ENCODE measurements at regions not wholly inside any gene's neighbourhood (a gene's known extent, or its start where the extent isn't known, plus 50 kb on each side); places are given as distances from the start of the nearest gene placed in this dataset.

GRCh38 chr18:39599251-39599650 is 2033.7 kb upstream of the CELF4 start:
- Mint-ChIP-seq H3K4me1 (no peaks in the 10 kb centered on the region), H3K27me3 (no peaks in the 10 kb centered on the region), H3K9me3 (peaks cover 6 to 12% (median 11%) of the 10 kb centered on the region in 3 donors), H3K4me3 (no peak overlapping the region), H3K36me3 (no peaks in the 10 kb centered on the region), H3K27ac (no peak overlapping the region)
- POLR2A ChIA-PET = no interaction called here
- ATAC-seq (replicated peaks in 1 of 4) (no peak), DNase-seq (no peak)
- Histone ChIP-seq H3K27me3 (replicated peaks in 1 of 2; ENCODE audit: control insufficient read depth in 2 of 2, extremely low read depth in 1 of 2, insufficient read depth in 2 of 2, low read length in 1 of 2) (no peaks in the 10 kb centered on the region), H3K4me1 (ENCODE audit: control insufficient read depth in 1 of 2, extremely low read depth in 1 of 2, insufficient read depth in 2 of 2, low read length in 2 of 2) (no peaks in the 10 kb centered on the region), H3K9me3 (no peaks in the 10 kb centered on the region), H3K27ac (ENCODE audit: low read length) (no peak overlapping the region), H3K4me3 (ENCODE audit: control insufficient read depth in 1 of 2, extremely low read depth in 1 of 2, low read length in 1 of 2) (no peak overlapping the region), H3K36me3 (ENCODE audit: control insufficient read depth in 2 of 2, extremely low read depth in 1 of 2, insufficient read depth in 1 of 2, low read length in 1 of 2) (no peaks in the 10 kb centered on the region)
- WGBS (ENCODE audit: insufficient coverage) = no CpG with 5 or more reads among the region's 2 CpGs
- CTCF ChIA-PET = no interaction called here

- CTCF ChIA-PET = no interaction called here
Observed at GRCh38 chr18:39596891-39597290, 2031.3 kb upstream of the CELF4 start.

GRCh38 chr18:39596221-39596620 is 2030.6 kb upstream of the CELF4 start:
- no peaks in the 10 kb centered on the region for H3K36me3 ChIP-seq (ENCODE audit: control insufficient read depth in 2 of 2, extremely low read depth in 1 of 2, insufficient read depth in 1 of 2, low read length in 1 of 2)
- H3K9me3 Mint-ChIP-seq = peaks cover 6 to 19% (median 16%) of the 10 kb centered on the region in 3 donors
- no peaks in the 10 kb centered on the region for H3K4me1 Mint-ChIP-seq
- H3K4me3 Mint-ChIP-seq = no peak overlapping the region
- no peak overlapping the region for H3K27ac ChIP-seq (ENCODE audit: low read length)
- CTCF ChIA-PET = no interaction called here
- no peak overlapping the region for H3K4me3 ChIP-seq (ENCODE audit: control insufficient read depth in 1 of 2, extremely low read depth in 1 of 2, low read length in 1 of 2)
- no peaks in the 10 kb centered on the region for H3K9me3 ChIP-seq
- H3K4me1 ChIP-seq (ENCODE audit: control insufficient read depth in 1 of 2, extremely low read depth in 1 of 2, insufficient read depth in 2 of 2, low read length in 2 of 2) = no peaks in the 10 kb centered on the region
- no peaks in the 10 kb centered on the region for H3K36me3 Mint-ChIP-seq
- H3K27ac Mint-ChIP-seq = no peak overlapping the region
- no peaks in the 10 kb centered on the region for H3K27me3 Mint-ChIP-seq
- no peak for ATAC-seq (replicated peaks in 1 of 4)
- POLR2A ChIA-PET = no interaction called here
- DNase-seq = no peak
- H3K27me3 ChIP-seq (replicated peaks in 1 of 2; ENCODE audit: control insufficient read depth in 2 of 2, extremely low read depth in 1 of 2, insufficient read depth in 2 of 2, low read length in 1 of 2) = no peaks in the 10 kb centered on the region

More at GRCh38 chr18:39596891-39597290, 2031.3 kb upstream of the CELF4 start:
- H3K4me3 Mint-ChIP-seq = no peak overlapping the region
- whole genome bisulfite sequencing (ENCODE audit: insufficient coverage) = 60% methylated on average over 2 of the region's 7 CpGs
- ATAC-seq (replicated peaks in 1 of 4) = no peak
- no peaks in the 10 kb centered on the region for H3K4me1 ChIP-seq (ENCODE audit: control insufficient read depth in 1 of 2, extremely low read depth in 1 of 2, insufficient read depth in 2 of 2, low read length in 2 of 2)
- H3K4me1 Mint-ChIP-seq = no peaks in the 10 kb centered on the region
- peaks cover 6 to 19% (median 14%) of the 10 kb centered on the region in 3 donors for H3K9me3 Mint-ChIP-seq
- no peak overlapping the region for H3K4me3 ChIP-seq (ENCODE audit: control insufficient read depth in 1 of 2, extremely low read depth in 1 of 2, low read length in 1 of 2)
- POLR2A ChIA-PET = interaction anchor here in 1 of 2 donors (0.7 kb wide), 1 partner anchor 43 kb away, joined by 3 read pairs; no protein-coding TSS in a partner anchor
- no peak overlapping the region for H3K27ac Mint-ChIP-seq
- H3K36me3 Mint-ChIP-seq = no peaks in the 10 kb centered on the region
- no peaks in the 10 kb centered on the region for H3K27me3 Mint-ChIP-seq
- DNase-seq = no peak
- H3K9me3 ChIP-seq = no peaks in the 10 kb centered on the region
- no peaks in the 10 kb centered on the region for H3K27me3 ChIP-seq (replicated peaks in 1 of 2; ENCODE audit: control insufficient read depth in 2 of 2, extremely low read depth in 1 of 2, insufficient read depth in 2 of 2, low read length in 1 of 2)
- H3K27ac ChIP-seq (ENCODE audit: low read length) = no peak overlapping the region
- H3K36me3 ChIP-seq (ENCODE audit: control insufficient read depth in 2 of 2, extremely low read depth in 1 of 2, insufficient read depth in 1 of 2, low read length in 1 of 2) = no peaks in the 10 kb centered on the region

GRCh38 chr18:39594206-39594605 is 2028.6 kb upstream of the CELF4 start:
- no peak overlapping the region for H3K4me3 Mint-ChIP-seq
- no peaks in the 10 kb centered on the region for H3K36me3 Mint-ChIP-seq
- peaks cover 0 to 18% (median 17%) of the 10 kb centered on the region in 3 donors for H3K9me3 Mint-ChIP-seq
- POLR2A ChIA-PET = no interaction called here
- no peak for ATAC-seq (replicated peaks in 1 of 4)
- Histone ChIP-seq H3K9me3 (no peaks in the 10 kb centered on the region), H3K4me1 (ENCODE audit: control insufficient read depth in 1 of 2, extremely low read depth in 1 of 2, insufficient read depth in 2 of 2, low read length in 2 of 2) (no peaks in the 10 kb centered on the region), H3K27ac (ENCODE audit: low read length) (no peak overlapping the region), H3K27me3 (replicated peaks in 1 of 2; ENCODE audit: control insufficient read depth in 2 of 2, extremely low read depth in 1 of 2, insufficient read depth in 2 of 2, low read length in 1 of 2) (no peaks in the 10 kb centered on the region), H3K36me3 (ENCODE audit: control insufficient read depth in 2 of 2, extremely low read depth in 1 of 2, insufficient read depth in 1 of 2, low read length in 1 of 2) (no peaks in the 10 kb centered on the region), H3K4me3 (ENCODE audit: control insufficient read depth in 1 of 2, extremely low read depth in 1 of 2, low read length in 1 of 2) (no peak overlapping the region)
- H3K27ac Mint-ChIP-seq = no peak overlapping the region
- no peaks in the 10 kb centered on the region for H3K4me1 Mint-ChIP-seq
- CTCF ChIA-PET = no interaction called here
- no peak for DNase-seq
- no peaks in the 10 kb centered on the region for H3K27me3 Mint-ChIP-seq

- H3K36me3 Mint-ChIP-seq = no peaks in the 10 kb centered on the region
- H3K27me3 ChIP-seq (replicated peaks in 1 of 2; ENCODE audit: control insufficient read depth in 2 of 2, extremely low read depth in 1 of 2, insufficient read depth in 2 of 2, low read length in 1 of 2) = no peaks in the 10 kb centered on the region
- no peaks in the 10 kb centered on the region for H3K4me1 Mint-ChIP-seq
- no peak overlapping the region for H3K4me3 ChIP-seq (ENCODE audit: control insufficient read depth in 1 of 2, extremely low read depth in 1 of 2, low read length in 1 of 2)
- no peak overlapping the region for H3K27ac Mint-ChIP-seq
- no peaks in the 10 kb centered on the region for H3K27me3 Mint-ChIP-seq
- no peaks in the 10 kb centered on the region for H3K36me3 ChIP-seq (ENCODE audit: control insufficient read depth in 2 of 2, extremely low read depth in 1 of 2, insufficient read depth in 1 of 2, low read length in 1 of 2)
- POLR2A ChIA-PET = no interaction called here
- DNase-seq (no peak), ATAC-seq (replicated peaks in 1 of 4) (no peak)
- H3K27ac ChIP-seq (ENCODE audit: low read length) = no peak overlapping the region
- no peaks in the 10 kb centered on the region for H3K9me3 ChIP-seq
- H3K9me3 Mint-ChIP-seq = peaks cover 0 to 17% (median 13%) of the 10 kb centered on the region in 3 donors
- no peaks in the 10 kb centered on the region for H3K4me1 ChIP-seq (ENCODE audit: control insufficient read depth in 1 of 2, extremely low read depth in 1 of 2, insufficient read depth in 2 of 2, low read length in 2 of 2)
- CTCF ChIA-PET = no interaction called here
- no peak overlapping the region for H3K4me3 Mint-ChIP-seq
Observed at GRCh38 chr18:39591649-39592048, 2026.1 kb upstream of the CELF4 start.

- POLR2A ChIA-PET = interaction anchor here in 1 of 2 donors (0.6 kb wide), 1 partner anchor 383 kb away, joined by 3 read pairs; no protein-coding TSS in a partner anchor
- H3K27ac ChIP-seq (ENCODE audit: low read length) = no peak overlapping the region
Observed at GRCh38 chr18:39589496-39589895, 2023.9 kb upstream of the CELF4 start.

GRCh38 chr18:39587586-39587985 is 2022.0 kb upstream of the CELF4 start:
- Histone ChIP-seq H3K4me1 (ENCODE audit: control insufficient read depth in 1 of 2, extremely low read depth in 1 of 2, insufficient read depth in 2 of 2, low read length in 2 of 2) (no peaks in the 10 kb centered on the region), H3K36me3 (ENCODE audit: control insufficient read depth in 2 of 2, extremely low read depth in 1 of 2, insufficient read depth in 1 of 2, low read length in 1 of 2) (no peaks in the 10 kb centered on the region), H3K4me3 (ENCODE audit: control insufficient read depth in 1 of 2, extremely low read depth in 1 of 2, low read length in 1 of 2) (no peak overlapping the region), H3K27ac (ENCODE audit: low read length) (no peak overlapping the region), H3K27me3 (replicated peaks in 1 of 2; ENCODE audit: control insufficient read depth in 2 of 2, extremely low read depth in 1 of 2, insufficient read depth in 2 of 2, low read length in 1 of 2) (no peaks in the 10 kb centered on the region), H3K9me3 (no peaks in the 10 kb centered on the region)
- Mint-ChIP-seq H3K4me3 (no peak overlapping the region), H3K4me1 (no peaks in the 10 kb centered on the region), H3K36me3 (no peaks in the 10 kb centered on the region), H3K27ac (no peak overlapping the region), H3K9me3 (peaks cover 0 to 12% (median 4%) of the 10 kb centered on the region in 3 donors), H3K27me3 (no peaks in the 10 kb centered on the region)
- ChIA-PET POLR2A (no interaction called here), CTCF (no interaction called here)
- DNase-seq = no peak
- WGBS (ENCODE audit: insufficient coverage) = 80% methylated on average over 1 of the region's 1 CpG
- ATAC-seq (replicated peaks in 1 of 4) = no peak

More at GRCh38 chr18:39589496-39589895, 2023.9 kb upstream of the CELF4 start:
- Mint-ChIP-seq H3K27ac (no peak overlapping the region), H3K36me3 (no peaks in the 10 kb centered on the region), H3K4me3 (no peak overlapping the region), H3K27me3 (no peaks in the 10 kb centered on the region), H3K4me1 (no peaks in the 10 kb centered on the region), H3K9me3 (peaks cover 0 to 20% (median 8%) of the 10 kb centered on the region in 3 donors)
- Histone ChIP-seq H3K27me3 (replicated peaks in 1 of 2; ENCODE audit: control insufficient read depth in 2 of 2, extremely low read depth in 1 of 2, insufficient read depth in 2 of 2, low read length in 1 of 2) (no peaks in the 10 kb centered on the region), H3K4me3 (ENCODE audit: control insufficient read depth in 1 of 2, extremely low read depth in 1 of 2, low read length in 1 of 2) (no peak overlapping the region), H3K4me1 (ENCODE audit: control insufficient read depth in 1 of 2, extremely low read depth in 1 of 2, insufficient read depth in 2 of 2, low read length in 2 of 2) (no peaks in the 10 kb centered on the region), H3K9me3 (no peaks in the 10 kb centered on the region), H3K36me3 (ENCODE audit: control insufficient read depth in 2 of 2, extremely low read depth in 1 of 2, insufficient read depth in 1 of 2, low read length in 1 of 2) (no peaks in the 10 kb centered on the region)
- ATAC-seq (replicated peaks in 1 of 4) (no peak), DNase-seq (no peak)
- CTCF ChIA-PET = no interaction called here

Measured in T-cell (primary cell).